PC-3 (cell line): ENCODE measurements at regions not wholly inside any gene's neighbourhood (a gene's known extent, or its start where the extent isn't known, plus 50 kb on each side); places are given as distances from the start of the nearest gene placed in this dataset.

Source experiments
- CTCF ChIP-seq: fragments of 300-600 bp; sonication (generic); conservative IDR thresholded peaks from 2 replicates; pipeline ENCODE4 v1.5.1; 2017; ENCODE audit warnings: antibody characterized with exemption, low read depth, mild to moderate bottlenecking, low read length
- EZH2 ChIP-seq: fragments of 300-600 bp; sonication (generic); IDR thresholded peaks from one replicate; pipeline ENCODE4 v1.6.1; 2017; ENCODE audit warnings: antibody characterized with exemption, mild to moderate bottlenecking, low read length; ENCODE audit not compliant: unreplicated experiment

GRCh38 chr5:91255396-91256141 is 127.5 kb downstream of the ARRDC3 start:
- TF ChIP-seq EZH2 (no peak), CTCF (no peak)
